IPS-18a (cell line): ENCODE measurements at regions not wholly inside any gene's neighbourhood (a gene's known extent, or its start where the extent isn't known, plus 50 kb on each side); places are given as distances from the start of the nearest gene placed in this dataset.

Experiments used
- H3K27ac ChIP-seq: one replicate; pipeline ENCODE4 v1.5.1; 2013; ENCODE audit warnings: low read length
- H3K27me3 ChIP-seq: one replicate; pipeline ENCODE4 v1.6.1; 2013; ENCODE audit warnings: mild to moderate bottlenecking, low read length; ENCODE audit not compliant: control insufficient read depth, insufficient read depth
- H3K36me3 ChIP-seq: one replicate; pipeline ENCODE4 v1.6.1; 2013; ENCODE audit warnings: low read depth, low read length; ENCODE audit not compliant: control insufficient read depth
- H3K4me1 ChIP-seq: one replicate; pipeline ENCODE4 v1.6.1; 2013; ENCODE audit warnings: low read depth, low read length; ENCODE audit not compliant: control insufficient read depth
- H3K4me3 ChIP-seq: one replicate; pipeline ENCODE4 v1.5.1; 2013; ENCODE audit warnings: low read length
- H3K9ac ChIP-seq: one replicate; pipeline ENCODE4 v1.6.1; 2013; ENCODE audit warnings: mild to moderate bottlenecking, low read length, moderate library complexity
- H3K9me3 ChIP-seq: one replicate; pipeline ENCODE4 v1.6.1; 2013; ENCODE audit warnings: low read depth, low read length; ENCODE audit not compliant: control insufficient read depth

DNA sequence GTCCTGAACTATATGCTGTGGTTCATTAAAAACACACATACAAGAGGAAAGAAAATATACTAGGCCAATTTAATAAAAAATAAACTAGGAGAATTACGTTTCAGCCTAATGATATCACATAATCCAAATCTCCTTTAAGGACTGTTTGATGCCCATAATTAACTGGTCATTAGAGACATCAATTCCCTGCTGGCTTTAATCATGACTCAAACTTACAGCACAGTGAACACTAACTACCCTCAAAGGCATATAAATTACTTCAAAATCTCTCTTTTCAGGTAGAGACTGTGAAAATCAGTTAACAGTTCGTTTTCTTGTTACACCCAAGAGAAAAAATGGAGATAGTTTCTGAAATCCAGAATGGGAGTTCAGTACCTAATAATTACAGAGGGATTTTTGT lies 567.4 kb downstream of the CBLN2 start:
- peaks cover 35% of the 10 kb centered on the region for H3K9me3 ChIP-seq
- no peaks in the 10 kb centered on the region for H3K36me3 ChIP-seq
- H3K27ac ChIP-seq, result no peak overlapping the region
- H3K4me1 ChIP-seq, result no peaks in the 10 kb centered on the region
- H3K27me3 ChIP-seq, result no peaks in the 10 kb centered on the region
- no peak overlapping the region for H3K4me3 ChIP-seq
- no peak overlapping the region for H3K9ac ChIP-seq

DNA sequence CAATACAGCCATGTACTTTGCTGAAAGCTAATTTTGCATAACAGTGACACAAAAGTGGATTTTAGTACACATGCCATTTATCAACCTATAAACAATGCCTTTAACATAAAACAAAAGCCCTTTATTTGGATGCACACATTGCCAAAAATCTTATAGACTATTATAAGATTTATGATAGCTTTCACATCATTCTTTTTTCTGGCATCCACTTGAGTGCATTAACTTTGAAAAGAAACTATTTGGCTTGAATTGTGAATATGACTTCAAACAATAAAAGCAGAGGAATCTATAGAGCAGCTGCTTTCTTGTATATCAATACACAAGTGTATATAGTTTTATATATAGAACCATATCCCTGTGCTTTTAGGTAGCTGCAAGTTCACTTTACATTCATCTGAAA lies 577.4 kb downstream of the CBLN2 start:
- Histone ChIP-seq H3K9ac (no peak overlapping the region), H3K27me3 (no peaks in the 10 kb centered on the region), H3K9me3 (peaks cover 56% of the 10 kb centered on the region), H3K36me3 (no peaks in the 10 kb centered on the region), H3K27ac (no peak overlapping the region), H3K4me3 (no peak overlapping the region), H3K4me1 (no peaks in the 10 kb centered on the region)

DNA sequence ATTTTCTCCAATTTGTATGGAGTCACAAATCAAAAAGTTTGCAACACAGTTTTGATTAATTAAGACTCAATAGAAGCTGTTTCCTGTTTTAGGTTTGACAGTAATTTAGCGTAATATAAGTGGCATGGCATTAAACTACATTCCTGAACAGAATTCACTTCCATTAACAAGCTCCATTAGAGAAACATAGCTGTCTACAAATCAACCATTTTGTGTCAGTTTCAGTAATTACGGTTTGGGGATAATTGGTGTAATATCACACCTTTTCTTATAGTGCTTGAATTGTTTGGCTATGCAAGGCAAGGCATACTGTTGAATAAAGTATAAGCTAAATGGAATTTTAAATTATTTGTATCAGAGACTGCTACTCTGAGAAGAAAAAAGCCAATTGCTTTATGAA lies 585.5 kb downstream of the CBLN2 start:
- no peak overlapping the region for H3K9ac ChIP-seq
- peaks cover 25% of the 10 kb centered on the region for H3K9me3 ChIP-seq
- H3K27ac ChIP-seq, result no peak overlapping the region
- no peak overlapping the region for H3K4me3 ChIP-seq
- no peaks in the 10 kb centered on the region for H3K36me3 ChIP-seq
- H3K27me3 ChIP-seq, result no peaks in the 10 kb centered on the region
- H3K4me1 ChIP-seq, result no peaks in the 10 kb centered on the region

DNA sequence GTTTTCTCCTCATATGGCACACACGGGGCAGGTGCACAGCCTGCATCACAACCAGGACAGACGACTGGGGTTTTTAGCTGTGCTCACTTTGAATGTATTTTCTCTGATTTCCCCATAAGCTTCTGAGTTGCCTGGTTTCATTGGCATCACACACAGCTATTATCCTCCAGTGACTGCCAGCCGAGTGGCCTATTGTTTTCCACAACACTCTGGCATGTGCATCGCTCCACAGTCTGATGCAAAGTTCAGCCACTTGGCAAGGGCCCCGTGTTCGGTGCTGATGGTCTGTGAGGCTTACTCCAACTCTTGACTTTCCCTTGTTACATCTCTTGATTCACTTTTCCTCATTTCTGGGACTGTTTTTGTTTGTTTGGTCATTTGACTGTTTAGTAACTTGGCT lies 593.1 kb downstream of the CBLN2 start:
- Histone ChIP-seq H3K27ac (no peak overlapping the region), H3K27me3 (no peaks in the 10 kb centered on the region), H3K9me3 (peaks cover 13% of the 10 kb centered on the region), H3K36me3 (no peaks in the 10 kb centered on the region), H3K9ac (no peak overlapping the region), H3K4me3 (no peak overlapping the region), H3K4me1 (no peaks in the 10 kb centered on the region)

DNA sequence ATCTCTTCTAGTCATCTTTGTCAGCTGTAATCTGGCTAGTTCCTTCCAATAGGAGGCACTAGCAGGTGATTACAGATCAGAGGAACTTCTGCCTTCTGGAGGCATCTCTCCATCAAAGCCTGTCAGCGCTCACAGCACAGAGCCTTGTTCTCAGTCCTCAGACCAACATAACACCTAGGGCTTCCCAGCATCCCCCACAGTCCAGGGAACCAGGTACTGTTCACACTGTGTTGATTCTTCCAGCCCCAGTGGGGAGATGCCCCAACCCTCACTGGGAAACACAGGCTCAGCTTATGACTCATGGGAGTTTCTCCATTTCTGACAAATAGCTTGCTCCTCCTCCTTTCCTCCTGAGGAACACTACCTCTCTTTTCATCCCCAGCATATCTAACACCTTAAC lies 601.7 kb downstream of the CBLN2 start:
- H3K36me3 ChIP-seq, result no peaks in the 10 kb centered on the region
- H3K4me1 ChIP-seq, result no peaks in the 10 kb centered on the region
- no peak overlapping the region for H3K9ac ChIP-seq
- H3K4me3 ChIP-seq, result no peak overlapping the region
- peaks cover 20% of the 10 kb centered on the region for H3K9me3 ChIP-seq
- H3K27me3 ChIP-seq, result no peaks in the 10 kb centered on the region
- no peak overlapping the region for H3K27ac ChIP-seq

DNA sequence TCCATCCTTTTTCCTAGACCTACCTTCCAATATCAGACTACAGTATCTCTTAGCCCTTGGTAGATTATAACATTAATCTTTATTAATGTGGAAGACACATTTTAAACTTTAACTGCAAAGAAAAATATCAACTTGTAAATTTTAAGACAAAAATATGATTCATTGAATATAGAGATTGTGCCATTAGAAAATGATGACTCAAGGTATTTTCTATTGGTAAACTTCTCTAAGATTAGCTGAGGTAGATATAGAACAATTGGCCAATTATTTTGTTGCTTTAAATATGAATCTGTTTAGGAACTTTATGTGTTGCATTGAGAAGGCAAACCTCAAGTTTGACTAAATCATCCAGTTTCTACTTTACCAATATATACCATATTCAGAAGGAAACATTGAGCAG lies 604.7 kb downstream of the CBLN2 start:
- Histone ChIP-seq H3K9me3 (peaks cover 21% of the 10 kb centered on the region), H3K4me1 (no peaks in the 10 kb centered on the region), H3K9ac (no peak overlapping the region), H3K27me3 (no peaks in the 10 kb centered on the region), H3K27ac (no peak overlapping the region), H3K36me3 (no peaks in the 10 kb centered on the region), H3K4me3 (no peak overlapping the region)

DNA sequence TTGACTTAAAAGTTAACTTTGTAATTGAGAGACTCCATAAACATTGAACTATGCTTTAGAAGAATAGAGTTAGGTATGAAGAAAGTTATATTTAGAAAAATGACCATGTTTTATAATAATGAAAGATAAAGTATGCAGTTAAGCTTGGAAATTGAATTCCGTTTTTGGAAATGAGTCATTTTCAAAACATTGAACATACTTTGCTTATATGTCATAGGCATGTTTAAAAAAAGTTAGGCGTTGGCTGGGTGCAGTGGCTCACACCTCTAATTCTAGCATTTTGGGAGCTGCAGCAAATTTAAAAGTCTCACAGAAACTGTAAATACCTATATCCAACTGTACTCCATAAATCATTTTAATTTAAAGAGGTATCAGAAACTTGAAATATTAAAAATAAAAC lies 607.4 kb downstream of the CBLN2 start:
- Histone ChIP-seq H3K9me3 (peaks cover 12% of the 10 kb centered on the region), H3K9ac (no peak overlapping the region)

DNA sequence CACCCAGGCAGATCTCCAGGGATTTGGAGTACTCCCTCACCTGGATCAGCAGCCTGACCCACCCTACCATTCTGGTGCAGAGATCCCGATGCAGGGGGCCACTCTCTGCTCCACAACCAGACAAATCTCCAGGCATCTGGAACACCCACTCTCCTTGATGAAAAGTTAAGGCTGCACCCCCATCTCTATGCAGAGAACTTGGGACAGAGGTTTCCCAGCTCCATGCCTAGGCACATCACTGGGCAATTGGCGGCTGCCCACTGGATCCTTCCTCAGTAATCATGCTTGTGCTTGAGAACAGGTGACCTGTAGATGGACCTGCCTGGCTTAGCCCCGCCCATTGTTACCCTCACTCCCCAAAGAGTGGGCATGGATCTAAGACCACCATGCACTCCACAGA lies 624.9 kb downstream of the CBLN2 start:
- Histone ChIP-seq H3K9ac (no peak overlapping the region), H3K4me3 (no peak overlapping the region), H3K27me3 (no peaks in the 10 kb centered on the region), H3K9me3 (peaks cover 44% of the 10 kb centered on the region), H3K4me1 (no peaks in the 10 kb centered on the region), H3K27ac (no peak overlapping the region), H3K36me3 (no peaks in the 10 kb centered on the region)

More for the DNA sequence above, 607.4 kb downstream of the CBLN2 start:
- Histone ChIP-seq H3K4me1 (no peaks in the 10 kb centered on the region), H3K36me3 (no peaks in the 10 kb centered on the region), H3K27ac (no peak overlapping the region), H3K27me3 (no peaks in the 10 kb centered on the region), H3K4me3 (no peak overlapping the region)

DNA sequence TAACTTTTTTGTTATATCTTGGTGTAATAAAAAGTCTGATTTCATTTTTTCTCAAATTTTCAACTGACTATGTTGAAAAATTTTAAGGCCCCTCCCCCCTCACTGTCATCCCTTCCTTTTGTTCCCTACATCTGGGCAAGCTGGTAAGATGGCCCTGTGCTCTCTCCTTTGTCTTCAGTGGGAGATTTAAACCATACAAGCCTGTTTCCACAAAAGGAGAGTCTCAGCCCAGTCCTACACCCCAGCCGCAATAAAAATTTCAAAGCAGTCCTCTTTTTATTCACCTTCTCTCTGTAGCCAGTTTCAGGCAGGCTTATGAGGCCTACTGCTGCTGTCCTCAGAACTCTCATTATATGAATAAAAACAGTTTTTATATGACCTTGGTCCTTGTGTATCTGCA lies 630.5 kb downstream of the CBLN2 start:
- Histone ChIP-seq H3K9ac (no peak overlapping the region), H3K36me3 (no peaks in the 10 kb centered on the region), H3K27ac (no peak overlapping the region), H3K27me3 (no peaks in the 10 kb centered on the region), H3K9me3 (peaks cover 32% of the 10 kb centered on the region), H3K4me3 (no peak overlapping the region), H3K4me1 (no peaks in the 10 kb centered on the region)

DNA sequence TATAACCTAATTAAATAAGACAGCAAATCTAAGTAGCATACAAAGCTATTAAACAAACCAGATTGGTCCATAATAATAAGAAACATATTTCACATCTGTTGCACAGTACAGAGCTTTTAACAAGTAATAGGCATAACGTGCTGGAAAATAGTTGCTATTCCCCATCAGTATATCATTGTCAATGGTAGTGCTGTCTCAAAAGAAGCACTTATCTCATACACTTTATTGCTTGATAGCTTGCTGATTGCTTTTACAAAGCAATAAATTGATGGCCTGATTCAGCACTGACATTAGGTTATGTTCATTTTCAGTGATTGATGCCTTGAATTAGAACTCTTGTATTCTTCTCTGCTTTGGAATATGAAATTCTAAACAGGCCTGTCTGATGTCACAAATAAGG lies 641.7 kb downstream of the CBLN2 start:
- Histone ChIP-seq H3K36me3 (no peaks in the 10 kb centered on the region), H3K9me3 (peaks cover 17% of the 10 kb centered on the region), H3K27me3 (no peaks in the 10 kb centered on the region), H3K4me3 (no peak overlapping the region), H3K9ac (no peak overlapping the region), H3K4me1 (no peaks in the 10 kb centered on the region), H3K27ac (no peak overlapping the region)

DNA sequence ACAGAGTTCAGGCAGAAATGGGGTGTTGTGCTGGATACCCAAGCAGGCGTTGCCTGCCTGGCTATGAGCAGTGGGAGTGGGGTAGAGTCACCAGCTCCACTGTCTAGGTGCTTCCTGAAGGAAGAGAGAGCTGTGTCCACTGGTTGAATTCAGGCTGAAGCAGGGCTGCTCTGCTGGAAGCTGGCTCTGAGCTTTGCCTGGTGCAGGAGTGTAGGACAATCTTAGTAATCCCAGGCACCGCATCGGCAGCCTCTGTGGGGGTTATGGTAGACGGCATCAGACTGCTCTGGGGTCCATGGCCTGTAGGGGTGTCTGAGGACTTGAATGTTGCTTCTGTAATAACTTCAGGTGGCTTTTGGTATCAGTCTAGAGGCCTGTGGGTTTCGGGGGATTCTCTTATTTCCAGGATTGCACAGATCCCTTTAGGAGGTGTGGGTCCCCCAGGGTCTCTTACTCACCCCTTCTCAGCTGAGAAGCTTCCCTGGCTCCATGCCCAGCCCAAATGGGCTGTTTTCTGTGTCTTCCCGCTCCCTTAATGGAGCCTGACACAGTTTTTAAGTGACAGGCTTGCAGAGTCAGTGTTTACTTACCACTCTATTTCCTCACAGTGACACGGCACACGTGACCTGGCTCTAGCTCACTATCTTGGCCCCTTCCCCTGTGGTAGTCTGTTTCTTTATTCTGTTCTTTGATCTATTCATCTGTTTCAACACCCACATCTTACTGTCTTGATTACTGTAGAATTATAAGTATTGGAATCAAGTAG lies 644.3 kb downstream of the CBLN2 start:
- H3K36me3 ChIP-seq, result no peaks in the 10 kb centered on the region
- H3K4me1 ChIP-seq, result no peaks in the 10 kb centered on the region
- no peak overlapping the region for H3K9ac ChIP-seq
- H3K27ac ChIP-seq, result no peak overlapping the region
- H3K9me3 ChIP-seq, result peaks cover 31% of the 10 kb centered on the region
- no peaks in the 10 kb centered on the region for H3K27me3 ChIP-seq
- no peak overlapping the region for H3K4me3 ChIP-seq

DNA sequence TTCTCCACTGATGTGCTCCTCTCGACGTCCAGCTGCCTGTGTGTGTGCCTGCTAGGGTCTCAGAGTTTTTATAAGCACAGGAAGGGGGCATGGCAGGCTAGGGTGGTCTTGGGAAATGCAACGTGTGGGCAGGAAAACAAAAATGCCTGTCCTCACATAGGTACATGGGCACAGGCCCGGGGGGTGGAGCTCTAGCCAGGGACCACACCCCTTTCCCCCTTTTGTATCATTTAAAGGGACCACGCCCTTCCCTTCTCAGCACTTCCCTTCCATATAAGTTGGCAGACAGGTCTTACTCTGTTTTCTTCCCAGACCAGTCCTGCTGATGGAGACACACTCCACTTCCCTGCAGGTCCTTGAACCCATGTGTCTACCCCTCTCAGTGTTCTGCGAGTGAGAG lies 645.0 kb downstream of the CBLN2 start:
- Histone ChIP-seq H3K36me3 (no peaks in the 10 kb centered on the region), H3K4me1 (no peaks in the 10 kb centered on the region), H3K9ac (no peak overlapping the region), H3K4me3 (no peak overlapping the region), H3K27me3 (no peaks in the 10 kb centered on the region), H3K27ac (no peak overlapping the region), H3K9me3 (peaks cover 31% of the 10 kb centered on the region)
